ENCODE measurements at regions not wholly inside any gene's neighbourhood (a gene's known extent, or its start where the extent isn't known, plus 50 kb on each side); places are given as distances from the start of the nearest gene placed in this dataset.

DNA sequence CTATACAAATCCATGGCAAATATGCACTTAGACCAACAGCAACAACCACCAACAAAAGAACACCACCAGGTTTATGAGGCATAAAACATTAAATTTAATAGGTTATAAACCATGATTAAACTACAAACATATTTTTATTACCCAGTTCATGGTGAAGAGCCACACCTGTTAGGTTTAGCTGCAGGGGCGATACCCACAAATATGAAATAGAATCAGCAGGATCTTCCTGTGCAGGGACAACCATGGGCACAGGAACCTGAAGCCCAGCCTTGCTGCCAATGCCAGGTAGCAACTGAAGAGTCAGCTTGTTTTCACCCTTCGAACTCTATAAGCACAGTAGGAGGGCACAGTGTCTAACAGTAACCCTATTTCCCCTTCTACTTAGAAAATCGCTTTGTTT is 675.0 kb downstream of the SATB2 start:
- DNase-seq = no peak

DNA sequence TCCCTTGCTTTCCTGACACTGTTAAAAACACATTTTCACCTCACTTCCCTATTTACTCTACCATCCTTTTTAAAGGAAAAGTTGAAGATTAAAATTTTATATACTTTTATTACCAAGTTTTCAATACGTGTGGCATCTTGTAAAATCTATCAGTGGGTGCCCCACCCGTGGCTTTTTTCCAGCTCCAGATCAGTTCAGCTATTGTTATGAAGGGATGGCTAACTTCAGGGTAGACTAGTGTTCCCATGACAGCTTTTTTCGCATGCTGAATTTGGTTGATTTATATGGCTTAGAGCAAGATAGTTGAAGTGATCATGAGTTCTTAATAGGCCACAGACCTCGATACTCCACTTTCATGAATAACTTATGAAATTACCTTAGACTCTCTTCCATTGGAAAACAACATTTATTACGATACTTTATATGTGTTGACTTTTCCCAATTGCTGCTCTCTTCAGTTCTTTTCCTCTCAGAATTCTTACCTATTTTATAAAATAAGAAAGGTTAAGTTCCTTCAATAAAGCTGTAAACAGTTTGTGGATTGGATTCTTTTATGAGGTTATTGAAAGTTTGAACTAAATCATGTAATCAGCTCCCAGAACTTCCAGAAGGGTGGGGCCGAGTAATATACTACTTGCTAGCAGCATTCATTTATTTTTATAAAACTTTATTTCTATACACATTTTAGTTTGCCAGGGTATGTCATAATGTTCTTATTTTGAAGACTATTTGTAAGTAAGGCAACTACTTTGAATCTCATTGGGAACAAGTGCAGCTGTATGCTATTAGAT is 680.9 kb downstream of the SATB2 start:
- no peak for DNase-seq

DNA sequence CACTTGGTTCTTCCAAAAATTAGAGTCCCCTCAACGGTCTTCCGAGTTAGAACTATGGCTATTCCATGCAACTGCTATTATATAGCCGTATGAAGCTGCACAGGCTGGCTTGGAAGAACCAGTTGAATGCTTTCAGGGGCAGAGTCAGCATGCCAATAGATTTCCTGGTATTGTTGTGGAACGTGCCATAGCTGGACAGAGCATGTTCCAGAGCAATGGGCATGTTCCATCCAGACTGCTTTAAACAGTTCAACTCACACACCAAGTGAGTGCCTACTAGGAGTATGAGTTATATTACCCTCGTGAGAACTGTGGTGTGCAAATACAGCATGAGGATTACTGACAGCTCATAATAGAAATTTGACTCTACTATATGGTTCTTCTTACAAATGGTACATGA is 682.0 kb downstream of the SATB2 start:
- no peak for DNase-seq

DNA sequence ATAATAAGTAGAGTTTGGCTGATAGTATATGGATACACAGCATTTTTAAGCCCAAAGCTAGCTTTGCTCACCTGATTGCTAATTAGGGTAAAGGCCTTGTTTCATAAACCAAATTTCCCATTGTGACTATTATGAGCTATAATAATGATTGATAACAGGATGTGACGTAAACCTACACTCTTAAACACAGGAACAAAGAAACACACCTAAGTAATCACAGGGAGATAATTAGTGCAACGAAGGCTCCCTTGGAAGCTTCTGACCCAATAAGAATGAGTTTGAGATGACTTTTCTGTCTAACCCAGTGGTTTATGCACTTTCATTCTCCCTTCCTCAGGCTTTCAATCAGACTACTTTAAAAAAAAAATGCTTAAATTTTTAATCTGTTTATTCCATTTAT is 683.2 kb downstream of the SATB2 start:
- no peak for DNase-seq

DNA sequence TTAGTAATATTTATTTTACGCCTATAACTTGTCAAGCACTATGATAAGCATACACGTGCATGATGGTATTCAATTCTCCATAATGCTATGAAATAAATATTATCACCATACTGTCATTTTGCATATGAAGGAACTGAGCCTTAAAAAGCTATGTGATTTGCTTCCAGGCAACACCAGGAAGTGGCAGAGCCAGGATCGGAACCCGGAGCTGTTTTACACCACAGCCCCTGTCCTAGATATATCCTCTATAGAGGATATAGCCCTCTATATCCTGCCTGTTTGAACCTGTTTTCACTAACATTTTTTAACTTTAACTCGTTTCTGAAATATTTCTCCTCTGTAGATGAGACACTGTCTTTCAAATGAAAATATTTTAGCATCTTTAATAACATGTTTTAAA is 690.0 kb downstream of the SATB2 start:
- no peak for DNase-seq

DNA sequence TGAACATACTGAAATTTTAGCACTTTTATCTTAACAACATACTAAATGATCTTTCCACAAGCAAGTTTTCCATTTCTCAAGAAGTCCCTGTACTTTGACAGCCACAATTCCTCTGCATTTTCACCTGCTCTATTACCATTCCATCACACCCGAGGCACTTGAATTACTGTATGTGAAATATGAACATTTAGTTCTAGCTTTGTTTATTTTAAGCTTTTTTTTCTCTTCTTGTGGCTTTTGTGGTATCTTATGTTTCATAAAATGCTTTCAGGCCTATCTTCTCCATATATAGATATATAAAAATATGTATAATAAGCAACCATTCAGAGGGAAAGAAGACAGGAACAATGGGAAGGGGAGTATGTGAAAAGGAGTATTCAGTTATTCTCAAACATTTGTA is 693.9 kb downstream of the SATB2 start:
- no peak for DNase-seq

DNA sequence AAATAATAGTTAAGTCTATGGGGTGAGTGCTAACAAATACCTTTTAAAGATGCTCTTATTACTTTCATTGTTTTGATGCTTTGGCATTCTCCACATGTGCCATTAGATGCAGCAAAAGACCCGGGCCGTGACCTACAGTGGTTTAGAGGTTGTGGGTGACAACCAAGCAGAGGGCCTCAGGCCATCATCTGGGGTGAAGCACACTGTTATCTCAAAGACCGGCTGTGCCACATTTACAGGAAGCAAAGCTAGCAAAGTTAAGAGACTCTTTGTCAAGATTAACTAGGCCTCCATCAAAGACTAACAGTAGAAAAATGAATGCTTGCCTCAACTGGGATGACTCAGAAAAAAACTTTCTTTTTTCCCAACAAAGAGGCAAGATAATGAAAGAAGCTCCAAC is 695.3 kb downstream of the SATB2 start:
- no peak for DNase-seq

DNA sequence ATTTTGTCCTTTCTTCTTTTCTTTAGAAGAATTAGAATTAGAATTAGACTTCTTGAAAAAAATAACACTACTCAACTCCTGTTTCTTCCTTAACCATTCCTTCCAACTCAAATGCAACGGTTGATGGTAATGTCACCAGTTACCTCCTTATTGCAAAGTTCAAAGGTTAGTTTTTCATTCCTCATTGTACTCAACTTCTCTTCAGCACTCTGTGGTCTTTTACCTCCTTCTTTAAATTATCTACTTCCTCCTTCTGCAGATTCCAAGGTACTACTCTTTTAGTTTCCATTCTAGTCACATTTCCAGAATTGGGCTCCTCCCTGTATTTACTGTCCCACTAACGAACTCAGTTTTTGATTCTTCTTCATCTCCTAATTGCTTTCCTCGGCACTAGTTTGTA is 700.7 kb downstream of the SATB2 start:
- no peak for DNase-seq

DNA sequence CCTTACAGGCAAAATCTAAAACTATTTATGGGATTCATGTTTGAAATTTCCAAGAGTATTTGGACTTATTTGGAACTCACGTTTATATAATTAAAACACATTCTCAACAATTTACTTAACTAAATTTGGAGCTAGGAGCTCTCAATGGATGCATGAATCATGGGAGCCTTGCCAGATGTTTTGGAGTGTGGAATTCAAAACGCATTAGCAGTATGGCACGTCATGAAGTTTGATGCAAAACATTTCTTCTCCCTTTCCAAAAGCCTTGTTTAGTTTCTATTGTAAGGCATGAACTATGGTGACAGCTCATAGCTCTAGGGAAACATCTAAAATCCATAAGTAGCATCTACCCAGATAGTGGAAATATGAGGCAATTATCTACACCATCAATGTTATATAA is 701.6 kb downstream of the SATB2 start:
- no peak for DNase-seq

DNA sequence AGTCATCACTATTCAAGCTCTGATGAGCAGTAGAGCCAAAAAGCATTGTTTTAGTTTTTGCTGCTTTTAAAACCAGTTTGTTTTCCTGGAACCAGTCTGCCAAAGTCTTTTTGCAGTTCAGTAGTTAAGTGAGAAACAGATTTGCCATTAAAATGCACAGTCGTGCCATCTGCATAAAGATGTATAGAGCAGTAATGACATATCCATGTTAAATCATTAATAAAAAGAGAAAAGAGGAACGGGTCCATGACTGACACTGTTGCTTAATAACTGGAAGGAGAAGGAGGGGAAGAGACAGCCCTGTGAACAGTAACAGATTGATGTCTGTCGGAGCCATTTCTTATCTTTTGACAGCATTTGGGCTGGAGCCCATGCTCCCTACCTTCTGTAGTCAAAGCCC is 704.6 kb downstream of the SATB2 start:
- no peak for DNase-seq

DNA sequence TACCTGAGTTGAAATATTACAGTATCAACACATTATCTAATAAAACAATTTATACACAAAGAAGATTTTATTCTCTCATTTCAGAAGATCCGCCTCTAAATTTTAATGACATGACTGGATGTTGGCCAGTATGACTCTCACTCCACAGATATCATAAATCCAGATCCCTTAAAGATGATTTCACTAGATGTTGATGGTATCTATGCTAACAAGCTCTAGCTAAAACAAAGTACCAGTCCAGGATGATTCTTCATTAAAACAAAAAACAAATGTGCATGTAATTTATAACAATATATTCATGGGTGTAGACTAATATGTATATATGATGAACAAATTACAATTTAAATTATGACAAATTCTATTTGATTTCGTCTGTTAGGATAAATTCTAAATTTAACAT is 708.4 kb downstream of the SATB2 start:
- no peak for DNase-seq

DNA sequence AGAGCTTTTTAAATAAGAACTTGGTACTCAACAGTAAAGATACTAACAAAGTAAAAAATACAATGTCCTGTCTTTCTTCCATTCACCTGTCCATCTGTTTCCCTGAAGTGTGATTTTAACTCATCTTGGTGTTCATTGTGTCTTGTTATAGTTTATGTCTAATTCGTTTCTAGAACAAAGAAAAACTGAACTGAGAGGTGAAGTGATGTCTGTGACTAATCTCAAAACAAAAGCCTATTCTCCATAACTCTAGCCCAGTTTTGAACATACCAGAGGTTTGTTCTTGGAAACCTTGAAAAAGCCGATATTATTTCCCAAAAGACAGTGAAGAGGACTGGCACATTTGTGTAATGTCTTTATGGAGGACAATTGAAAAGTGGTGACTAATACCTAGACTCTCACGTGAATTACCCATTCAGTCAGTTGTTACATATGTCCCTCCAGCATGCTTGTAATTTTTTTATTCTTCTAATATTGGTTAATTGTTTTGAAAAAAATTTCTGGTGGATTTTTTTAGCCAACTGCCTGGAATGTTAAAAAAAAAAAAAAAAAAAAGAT is 725.8 kb downstream of the SATB2 start:
- DNase-seq = no peak

DNA sequence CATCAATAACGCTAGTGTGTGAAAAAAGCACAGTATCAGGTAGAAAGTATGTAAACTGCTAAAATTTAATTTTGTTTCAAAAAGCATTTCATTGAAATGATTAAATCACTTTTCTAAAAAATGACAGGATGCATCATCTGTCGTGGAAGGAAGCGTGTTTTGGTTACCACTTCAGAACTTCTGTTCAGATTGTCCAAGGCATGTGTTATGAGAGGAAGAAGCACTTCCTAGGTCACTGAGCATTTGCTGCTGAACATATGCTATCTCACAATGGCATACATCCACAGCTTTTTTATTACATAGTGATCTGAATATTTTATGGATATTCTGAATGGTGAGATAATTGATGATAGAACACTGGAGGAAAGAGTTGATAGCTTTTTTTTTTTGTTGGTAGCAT is 737.5 kb downstream of the SATB2 start:
- DNase-seq = no peak

DNA sequence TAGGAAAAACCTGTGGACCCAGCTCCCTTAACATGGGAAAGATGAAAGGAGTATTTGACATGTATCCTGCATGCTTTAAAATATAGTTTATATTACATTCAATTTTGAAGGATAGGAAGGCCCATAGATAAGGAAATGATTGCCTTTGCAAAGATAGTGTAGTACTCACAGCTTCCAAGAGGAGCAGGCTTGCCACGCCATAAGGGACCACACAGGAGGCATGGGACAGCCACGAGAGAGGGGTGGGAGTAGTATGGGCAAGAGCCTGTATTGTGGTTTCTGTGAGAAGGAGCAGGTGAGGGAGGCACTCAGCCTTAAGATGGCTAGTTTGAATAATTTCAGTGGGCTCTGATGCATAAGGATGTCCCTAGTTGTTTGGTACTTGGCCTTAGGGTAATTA is 740.3 kb downstream of the SATB2 start:
- DNase-seq = no peak

DNA sequence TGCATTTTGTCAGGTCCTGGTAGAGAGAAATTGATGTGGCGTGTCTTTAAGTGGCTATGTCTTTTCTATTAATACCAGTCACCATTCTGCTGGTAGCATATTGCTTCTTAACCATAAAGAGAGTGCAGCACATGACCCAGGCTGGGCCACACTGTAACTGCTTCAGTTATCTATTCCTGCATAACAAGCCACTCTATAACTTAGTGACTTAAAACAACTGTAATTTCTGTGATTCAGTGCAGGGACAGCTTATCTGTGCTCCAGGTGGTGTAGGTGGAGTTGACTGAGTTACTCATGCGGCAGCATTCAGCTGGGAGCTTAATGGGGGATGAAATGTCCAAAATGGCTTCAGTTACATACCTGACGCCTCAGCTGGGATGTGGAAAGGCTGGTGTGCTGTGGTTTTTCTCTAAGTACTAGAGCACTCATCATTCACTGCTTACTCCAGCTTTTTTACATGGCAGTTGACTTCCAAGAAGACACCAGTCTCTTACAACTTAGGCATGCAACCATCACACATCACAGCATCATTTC is 742.4 kb downstream of the SATB2 start:
- DNase-seq = no peak

DNA sequence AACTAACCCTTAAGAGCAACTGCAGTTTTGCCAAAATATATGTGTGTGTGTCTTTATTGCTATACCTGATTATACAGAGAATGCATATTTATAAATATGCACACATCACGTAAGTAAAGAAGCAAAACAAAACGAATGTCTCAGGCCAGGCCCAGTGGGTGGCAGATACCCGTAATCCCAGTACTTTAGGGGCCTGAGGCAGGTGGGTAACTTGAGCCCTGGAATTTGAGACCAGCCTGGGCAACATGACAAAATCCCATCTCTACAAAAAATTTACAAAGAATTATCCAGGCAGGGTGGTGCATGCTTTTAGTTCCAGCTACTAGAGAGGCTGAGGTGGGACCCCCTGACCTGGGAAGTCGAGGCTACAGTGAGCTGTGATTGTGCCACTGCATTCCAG is 745.3 kb downstream of the SATB2 start:
- DNase-seq = no peak

DNA sequence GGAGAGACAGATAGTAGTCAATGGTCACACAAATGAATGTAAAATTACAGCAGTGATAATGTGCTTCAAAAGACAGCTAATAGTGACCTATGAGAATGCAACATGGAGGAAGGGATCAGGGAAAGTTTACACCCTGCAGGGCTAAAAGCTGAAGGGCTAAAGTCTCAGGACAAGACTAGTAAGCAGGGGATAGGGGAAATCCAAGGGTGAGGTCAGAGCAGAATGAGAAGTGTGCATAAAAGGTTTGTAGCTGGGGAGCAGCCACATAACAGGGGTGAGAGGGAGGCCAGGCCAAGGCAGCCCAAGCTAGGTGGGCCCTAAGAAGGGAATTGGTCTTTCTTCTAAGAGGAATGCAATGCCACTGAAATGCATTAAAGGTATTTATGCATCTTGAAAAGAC is 746.3 kb downstream of the SATB2 start:
- DNase-seq = no peak

DNA sequence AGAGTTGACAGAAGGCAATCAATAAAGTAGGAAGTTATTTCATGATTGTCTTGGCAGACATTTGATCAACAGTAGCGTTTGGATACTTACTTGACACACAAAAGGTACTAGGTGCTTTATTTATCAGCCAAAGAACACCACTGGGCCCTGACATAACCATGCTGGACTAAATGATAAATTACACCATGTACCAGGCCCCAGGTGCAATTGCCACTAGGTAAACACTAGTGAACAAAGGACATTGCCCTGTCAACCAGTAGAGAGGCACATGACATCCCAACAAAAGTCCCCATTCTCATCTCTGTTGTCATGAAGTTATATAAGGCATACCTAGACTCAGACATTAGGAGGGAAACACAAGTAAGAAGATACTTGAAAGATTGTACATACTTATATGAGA is 747.2 kb downstream of the SATB2 start:
- DNase-seq = no peak

DNA sequence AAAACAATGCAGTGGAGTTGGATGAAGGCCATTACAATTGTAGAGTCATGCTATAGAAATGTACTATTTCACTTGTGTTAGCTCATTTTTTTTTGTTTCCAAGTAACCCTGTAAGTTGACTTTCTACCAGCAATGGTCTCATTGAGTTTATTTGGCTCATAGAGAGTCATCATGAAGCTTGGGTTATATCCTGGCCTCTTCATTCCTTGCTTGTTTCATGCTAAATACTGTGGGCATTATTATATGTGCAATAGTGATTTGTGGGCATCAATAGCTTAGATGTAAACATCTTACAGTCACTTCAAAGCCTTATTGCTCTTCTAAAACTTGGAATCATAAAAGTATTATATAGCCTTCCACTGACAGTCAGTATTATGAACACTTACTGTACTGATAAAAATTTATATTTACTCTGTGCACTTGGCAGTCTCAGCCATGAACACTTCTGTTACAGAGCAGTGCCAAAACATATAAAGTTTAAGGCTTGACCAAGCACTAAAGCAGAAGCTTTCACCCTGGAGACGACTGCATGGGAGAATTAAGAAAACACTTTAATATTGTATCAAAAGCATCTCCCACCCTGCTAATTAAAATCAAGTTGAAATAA is 751.2 kb downstream of the SATB2 start:
- DNase-seq = no peak

DNA sequence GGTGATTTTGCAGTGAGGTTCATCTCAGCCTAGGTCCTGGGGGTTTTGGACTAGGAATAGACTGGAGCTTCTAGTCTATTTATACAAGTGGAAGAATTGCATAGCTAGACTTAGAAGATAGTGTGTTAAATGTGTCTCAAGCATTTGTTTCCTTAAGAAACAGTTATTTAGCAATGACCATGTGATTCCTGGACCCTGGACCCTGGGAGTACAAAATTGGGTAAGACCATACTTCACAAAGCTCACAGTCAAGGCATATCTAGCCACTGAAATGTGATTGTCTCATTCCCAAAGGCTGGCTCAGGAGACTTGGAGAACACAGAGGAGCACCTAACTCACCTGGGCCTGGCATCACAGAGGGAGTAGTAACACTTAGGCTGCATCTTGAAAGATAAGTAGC is 754.5 kb downstream of the SATB2 start:
- no peak for DNase-seq

DNA sequence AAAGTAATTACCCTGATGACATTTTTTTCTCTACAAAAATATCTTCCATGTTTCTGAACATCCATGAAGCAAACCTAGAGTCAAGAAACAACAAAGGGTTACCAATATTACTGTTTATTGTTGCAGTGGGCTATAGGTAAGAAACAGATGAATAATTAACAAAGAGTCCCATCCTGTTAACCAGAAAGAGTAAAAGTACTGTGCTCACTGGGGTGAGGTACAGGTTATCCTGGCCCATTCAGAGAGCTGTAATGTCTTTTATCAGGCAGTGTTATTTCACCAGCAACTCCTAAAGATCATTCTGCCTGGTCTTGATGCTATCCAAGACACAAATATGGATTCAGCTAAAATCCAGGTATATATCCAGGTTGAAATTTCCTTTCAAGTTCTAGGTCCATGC is 754.9 kb downstream of the SATB2 start:
- DNase-seq = no peak

DNA sequence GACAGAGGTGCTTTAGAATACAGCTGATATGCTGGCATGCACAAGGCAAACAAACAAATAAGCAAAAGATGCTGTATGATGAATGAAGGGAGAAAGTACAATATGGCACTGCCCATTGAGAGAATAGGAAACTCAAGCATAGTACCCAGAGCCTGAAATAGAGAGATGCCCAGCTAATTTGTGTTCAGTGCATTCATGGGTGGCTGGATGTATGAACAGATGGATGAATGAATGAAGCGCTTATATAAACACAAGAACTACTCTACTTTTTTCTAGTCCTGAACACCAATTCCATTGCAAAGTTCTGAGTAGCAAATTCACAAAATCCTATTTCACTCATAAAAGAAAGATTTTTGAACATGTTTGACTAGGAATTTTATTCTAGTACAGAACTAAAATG is 756.3 kb downstream of the SATB2 start:
- DNase-seq = no peak

DNA sequence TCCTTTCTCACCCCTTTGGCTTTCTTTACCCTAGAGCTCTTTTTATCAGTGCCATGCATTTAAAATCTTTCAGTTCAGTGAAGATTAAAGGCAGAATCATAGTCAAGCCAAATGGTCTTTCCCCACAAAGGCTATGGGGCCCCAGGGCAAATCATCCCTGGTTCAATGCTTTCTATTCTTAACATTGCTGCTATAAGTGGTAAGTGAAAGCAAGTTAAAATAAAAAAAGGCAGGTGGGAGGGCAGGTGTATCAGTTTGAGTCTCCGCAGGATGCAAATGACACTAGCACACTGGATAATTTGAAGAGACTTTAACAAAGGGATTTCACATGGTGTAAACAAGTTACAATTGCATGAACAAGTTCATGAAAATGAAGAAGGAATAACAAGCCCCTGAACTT is 757.4 kb downstream of the SATB2 start:
- DNase-seq = no peak

DNA sequence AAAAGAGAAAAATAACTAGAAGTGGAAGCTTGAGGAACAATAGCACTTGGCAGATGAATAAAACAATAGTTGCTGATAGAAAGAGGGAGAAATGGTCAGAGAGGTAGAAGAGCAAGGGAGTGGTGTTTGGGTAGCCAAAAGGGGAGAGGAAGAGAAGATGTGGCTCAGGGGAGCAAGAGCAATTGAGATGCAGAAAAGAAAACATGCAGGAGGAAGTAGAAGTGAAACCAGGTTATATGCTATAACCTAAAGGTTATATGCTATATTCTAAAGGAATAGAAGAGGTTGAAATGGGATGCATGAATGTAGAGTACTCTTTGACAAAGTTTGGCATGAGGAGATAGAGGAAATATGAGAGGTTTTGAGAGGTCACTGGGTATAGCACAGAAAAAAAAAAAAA is 759.5 kb downstream of the SATB2 start:
- no peak for DNase-seq

DNA sequence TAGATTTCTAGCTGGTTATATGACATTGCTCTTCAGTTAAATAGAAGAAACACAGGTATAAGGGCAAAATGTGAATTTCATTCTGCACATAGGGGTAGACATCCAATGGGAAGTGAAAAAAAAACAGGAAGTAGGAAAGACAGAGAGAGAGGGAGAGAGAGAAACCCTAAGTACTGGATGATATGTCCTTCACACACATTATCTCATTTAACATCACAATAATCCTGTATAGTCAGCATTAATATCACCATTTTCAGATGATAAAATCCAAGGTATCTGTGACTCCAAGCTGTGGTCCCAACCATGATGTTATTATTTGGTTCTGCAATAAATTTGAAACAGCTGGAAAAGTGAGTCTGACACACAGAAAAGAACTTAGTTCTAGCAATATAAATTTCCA is 759.9 kb downstream of the SATB2 start:
- no peak for DNase-seq
